B cell (primary cell): ENCODE measurements at regions not wholly inside any gene's neighbourhood (a gene's known extent, or its start where the extent isn't known, plus 50 kb on each side); places are given as distances from the start of the nearest gene placed in this dataset.

Experiments used
- EZH2 ChIP-seq: IDR thresholded peaks from 2 replicates; pipeline ENCODE4 v1.6.1; 2012; ENCODE audit warnings: borderline replicate concordance, low read depth, mild to moderate bottlenecking, moderate library complexity, low read length; ENCODE audit not compliant: insufficient read depth, poor library complexity, severe bottlenecking
- TF ChIP-seq, protein P1 (sequence below): fragments of 200-600 bp; IDR thresholded peaks from one replicate; pipeline ENCODE4 v1.8.0; 2022; ENCODE audit warnings: antibody characterized with exemption, mild to moderate bottlenecking

DNA sequence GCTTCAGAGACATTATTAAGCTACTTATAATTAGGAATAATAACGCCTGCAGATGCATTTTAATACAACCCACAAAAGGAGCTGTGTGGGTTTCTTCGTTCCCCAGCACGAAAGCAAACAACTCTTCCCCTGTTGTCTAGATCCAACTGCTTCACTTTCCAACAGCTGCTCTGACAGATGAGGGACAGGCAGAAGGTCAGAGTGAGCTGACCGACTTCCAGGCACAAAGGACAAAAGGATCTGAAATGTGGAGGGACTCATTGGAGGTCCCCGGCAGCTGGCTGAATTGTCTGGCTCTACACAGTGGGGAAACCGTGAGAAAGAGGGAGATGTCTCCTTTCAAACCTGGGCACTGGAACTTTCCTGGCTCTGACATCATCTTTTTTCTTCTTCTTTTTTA, 79.1 kb upstream of the ALDH1B1 start:
- TF ChIP-seq, protein P1, sequence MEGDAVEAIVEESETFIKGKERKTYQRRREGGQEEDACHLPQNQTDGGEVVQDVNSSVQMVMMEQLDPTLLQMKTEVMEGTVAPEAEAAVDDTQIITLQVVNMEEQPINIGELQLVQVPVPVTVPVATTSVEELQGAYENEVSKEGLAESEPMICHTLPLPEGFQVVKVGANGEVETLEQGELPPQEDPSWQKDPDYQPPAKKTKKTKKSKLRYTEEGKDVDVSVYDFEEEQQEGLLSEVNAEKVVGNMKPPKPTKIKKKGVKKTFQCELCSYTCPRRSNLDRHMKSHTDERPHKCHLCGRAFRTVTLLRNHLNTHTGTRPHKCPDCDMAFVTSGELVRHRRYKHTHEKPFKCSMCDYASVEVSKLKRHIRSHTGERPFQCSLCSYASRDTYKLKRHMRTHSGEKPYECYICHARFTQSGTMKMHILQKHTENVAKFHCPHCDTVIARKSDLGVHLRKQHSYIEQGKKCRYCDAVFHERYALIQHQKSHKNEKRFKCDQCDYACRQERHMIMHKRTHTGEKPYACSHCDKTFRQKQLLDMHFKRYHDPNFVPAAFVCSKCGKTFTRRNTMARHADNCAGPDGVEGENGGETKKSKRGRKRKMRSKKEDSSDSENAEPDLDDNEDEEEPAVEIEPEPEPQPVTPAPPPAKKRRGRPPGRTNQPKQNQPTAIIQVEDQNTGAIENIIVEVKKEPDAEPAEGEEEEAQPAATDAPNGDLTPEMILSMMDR, result no peak
- TF ChIP-seq EZH2, result no peak
